ENCODE measurements at regions not wholly inside any gene's neighbourhood (a gene's known extent, or its start where the extent isn't known, plus 50 kb on each side); places are given as distances from the start of the nearest gene placed in this dataset.
A peak's percentile ranks its signal among the peaks of the same experiment; 100 is the strongest.
"Not testable (repeated sequence)": the region's sequence is repeated elsewhere in the genome, so short reads cannot be mapped to it uniquely, and the experiment has no call there.

DNA sequence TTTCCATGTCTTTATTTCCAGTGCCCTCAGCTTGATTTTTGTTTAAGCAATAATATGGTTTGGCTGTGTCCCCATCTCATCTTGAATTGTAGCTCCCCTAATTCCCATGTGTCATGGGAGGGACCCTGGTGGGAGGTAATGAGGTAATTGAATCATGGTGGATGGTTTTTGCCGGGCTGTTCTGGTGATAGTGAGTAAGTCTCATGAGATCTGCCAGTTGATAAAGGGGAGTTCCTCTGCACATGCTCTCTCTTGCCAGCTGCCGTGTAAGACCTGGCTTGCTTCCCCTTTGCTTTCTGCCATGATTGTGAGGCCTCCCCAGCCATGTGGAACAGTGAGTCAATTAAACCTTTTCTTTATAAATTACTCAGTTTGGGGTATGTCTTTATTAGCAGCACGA is 559.6 kb upstream of the ADAMTS5 start:
- TF ChIP-seq POLR2AphosphoS5 (IDR thresholded peaks at IDR 0.05) (no peak), EP300 (IDR thresholded peaks at IDR 0.05) (no peak), POLR2A (IDR thresholded peaks at IDR 0.05) (no peak)
- TF ChIP-seq, protein P1, sequence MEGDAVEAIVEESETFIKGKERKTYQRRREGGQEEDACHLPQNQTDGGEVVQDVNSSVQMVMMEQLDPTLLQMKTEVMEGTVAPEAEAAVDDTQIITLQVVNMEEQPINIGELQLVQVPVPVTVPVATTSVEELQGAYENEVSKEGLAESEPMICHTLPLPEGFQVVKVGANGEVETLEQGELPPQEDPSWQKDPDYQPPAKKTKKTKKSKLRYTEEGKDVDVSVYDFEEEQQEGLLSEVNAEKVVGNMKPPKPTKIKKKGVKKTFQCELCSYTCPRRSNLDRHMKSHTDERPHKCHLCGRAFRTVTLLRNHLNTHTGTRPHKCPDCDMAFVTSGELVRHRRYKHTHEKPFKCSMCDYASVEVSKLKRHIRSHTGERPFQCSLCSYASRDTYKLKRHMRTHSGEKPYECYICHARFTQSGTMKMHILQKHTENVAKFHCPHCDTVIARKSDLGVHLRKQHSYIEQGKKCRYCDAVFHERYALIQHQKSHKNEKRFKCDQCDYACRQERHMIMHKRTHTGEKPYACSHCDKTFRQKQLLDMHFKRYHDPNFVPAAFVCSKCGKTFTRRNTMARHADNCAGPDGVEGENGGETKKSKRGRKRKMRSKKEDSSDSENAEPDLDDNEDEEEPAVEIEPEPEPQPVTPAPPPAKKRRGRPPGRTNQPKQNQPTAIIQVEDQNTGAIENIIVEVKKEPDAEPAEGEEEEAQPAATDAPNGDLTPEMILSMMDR (IDR thresholded peaks at IDR 0.05), result no peak
- Histone ChIP-seq H3K27me3 (no peaks in the 10 kb centered on the region), H3K4me3 (no peak overlapping the region), H3K4me1 (no peaks in the 10 kb centered on the region), H3K9me3 (peaks cover 0 to 7% (median 0%) of the 10 kb centered on the region in 4 donors), H3K36me3 (no peaks in the 10 kb centered on the region), H3K27ac (no peak overlapping the region)
- intact Hi-C loops (cut with DNase I; ENCODE audit: low total_unique reads), result no loop called here
- 75 to 89% (median 80%) methylated on average over 3 of the region's 3 CpGs for WGBS, 5 donors
- no peak for DNase-seq

DNA sequence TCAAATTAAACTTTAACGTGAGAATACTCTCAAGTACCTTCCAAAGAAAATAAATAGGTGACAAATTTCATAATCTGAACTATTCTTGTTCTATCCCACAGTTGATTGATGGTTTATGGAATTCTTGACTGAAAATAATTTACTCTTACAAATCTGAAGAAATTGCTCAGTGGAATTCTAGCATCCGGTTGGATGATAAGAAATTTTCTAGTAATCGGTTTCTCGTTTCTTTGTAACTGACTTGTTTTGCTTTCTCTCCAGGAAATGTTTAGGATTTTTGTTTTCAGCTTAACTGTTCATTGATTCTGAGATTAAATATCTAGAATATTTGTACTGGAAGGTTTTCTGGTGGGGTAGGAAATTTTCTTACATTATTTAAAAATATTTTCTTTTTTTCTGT is 558.9 kb upstream of the ADAMTS5 start:
- Histone ChIP-seq H3K4me3 (no peak overlapping the region), H3K4me1 (no peaks in the 10 kb centered on the region), H3K36me3 (no peaks in the 10 kb centered on the region), H3K9me3 (peaks cover 0 to 11% (median 0%) of the 10 kb centered on the region in 4 donors), H3K27ac (no peak overlapping the region), H3K27me3 (no peaks in the 10 kb centered on the region)
- no peak for DNase-seq
- no peak for TF ChIP-seq POLR2AphosphoS5 (IDR thresholded peaks at IDR 0.05)
- no peak for TF ChIP-seq POLR2A (IDR thresholded peaks at IDR 0.05)
- TF ChIP-seq EP300 (IDR thresholded peaks at IDR 0.05), result no peak
- TF ChIP-seq, protein P1 (IDR thresholded peaks at IDR 0.05), result no peak
- intact Hi-C loops (cut with DNase I; ENCODE audit: low total_unique reads), result no loop called here
- WGBS, 5 donors, result 84 to 89% (median 87%) methylated on average over 4 of the region's 4 CpGs

DNA sequence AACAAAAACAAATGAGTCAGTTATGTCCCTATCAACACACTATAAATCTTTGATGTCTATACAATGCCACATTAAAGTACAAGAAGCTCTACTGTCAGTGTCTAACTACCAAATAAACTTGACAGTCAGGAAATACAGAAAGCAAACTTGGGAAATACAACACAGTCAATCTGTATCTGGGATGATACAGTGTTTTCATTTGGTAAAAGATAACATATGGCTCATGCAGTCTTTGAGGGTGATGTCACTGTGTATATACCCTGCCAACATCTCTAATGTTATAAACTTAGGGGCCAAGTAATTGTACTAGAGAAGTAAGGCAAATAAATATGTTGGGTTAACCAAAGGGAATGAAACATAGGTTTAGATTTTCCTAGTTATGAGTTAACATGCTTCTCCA is 552.5 kb upstream of the ADAMTS5 start:
- intact Hi-C loops (cut with DNase I; ENCODE audit: low total_unique reads), result no loop called here
- no peak overlapping the region for H3K4me3 ChIP-seq
- no peaks in the 10 kb centered on the region for H3K27me3 ChIP-seq
- no peaks in the 10 kb centered on the region for H3K4me1 ChIP-seq
- peak in 1 of 2 donors; percentile 39 for DNase-seq
- H3K9me3 ChIP-seq, result peaks cover 4 to 25% (median 10%) of the 10 kb centered on the region in 4 donors
- TF ChIP-seq POLR2A (IDR thresholded peaks at IDR 0.05), result no peak
- TF ChIP-seq POLR2AphosphoS5 (IDR thresholded peaks at IDR 0.05), result no peak
- no peak for TF ChIP-seq EP300 (IDR thresholded peaks at IDR 0.05)
- TF ChIP-seq, protein P1 (IDR thresholded peaks at IDR 0.05), result no peak
- H3K36me3 ChIP-seq, result no peaks in the 10 kb centered on the region
- no peak overlapping the region for H3K27ac ChIP-seq

DNA sequence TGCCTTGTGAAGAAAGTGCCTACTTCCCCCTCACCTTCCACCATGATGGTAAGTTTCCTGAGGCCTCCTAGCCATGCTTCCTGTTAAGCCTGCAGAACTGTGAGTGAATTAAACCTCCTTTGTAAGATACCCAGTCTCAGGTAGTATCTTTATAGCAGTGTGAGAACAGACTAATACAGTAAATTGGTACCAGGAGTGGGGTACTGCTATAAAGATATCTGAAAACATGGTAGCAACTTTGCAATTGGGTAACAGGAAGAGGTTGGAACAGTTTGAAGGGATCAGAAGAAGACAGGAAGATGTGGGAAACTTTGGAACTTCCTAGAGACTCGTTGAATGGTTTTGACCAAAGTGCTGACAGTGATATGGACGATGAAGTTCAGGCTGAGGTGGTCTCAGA is 550.3 kb upstream of the ADAMTS5 start:
- H3K4me3 ChIP-seq; intact Hi-C loops (cut with DNase I; ENCODE audit: low total_unique reads); DNase-seq; H3K36me3 ChIP-seq; H3K27me3 ChIP-seq; H3K27ac ChIP-seq; H3K4me1 ChIP-seq: not testable (repeated sequence)
- peaks cover 4 to 25% (median 10%) of the 10 kb centered on the region in 4 donors for H3K9me3 ChIP-seq
- 69 to 81% (median 75%) methylated on average over 2 of the region's 2 CpGs for WGBS, 5 donors

DNA sequence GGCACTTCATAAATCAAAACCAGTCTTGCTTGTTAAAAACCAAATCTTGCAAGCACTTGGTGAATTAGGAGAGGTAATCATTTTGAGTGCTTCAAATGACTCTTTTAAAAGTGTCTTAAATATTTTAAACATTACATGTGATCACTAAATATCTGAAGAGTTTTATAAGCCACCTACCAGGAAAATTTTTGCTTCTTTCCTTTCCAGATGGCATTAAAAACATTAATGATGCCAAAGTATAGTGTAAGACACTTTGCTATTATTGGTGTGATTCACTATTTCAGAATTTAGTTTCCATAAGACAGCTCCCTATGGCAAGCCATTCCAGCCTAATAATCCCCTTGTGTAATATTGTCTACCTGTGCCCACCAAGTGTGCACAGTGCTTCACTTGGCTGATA is 548.8 kb upstream of the ADAMTS5 start:
- no peak for TF ChIP-seq POLR2AphosphoS5 (IDR thresholded peaks at IDR 0.05)
- TF ChIP-seq, protein P1 (IDR thresholded peaks at IDR 0.05), result no peak
- no peak for TF ChIP-seq EP300 (IDR thresholded peaks at IDR 0.05)
- TF ChIP-seq POLR2A (IDR thresholded peaks at IDR 0.05), result no peak

More for the DNA sequence above, 548.8 kb upstream of the ADAMTS5 start:
- H3K36me3 ChIP-seq, result no peaks in the 10 kb centered on the region
- H3K27ac ChIP-seq, result no peak overlapping the region
- no peaks in the 10 kb centered on the region for H3K27me3 ChIP-seq
- no peak overlapping the region for H3K4me3 ChIP-seq
- no peaks in the 10 kb centered on the region for H3K4me1 ChIP-seq
- DNase-seq, result no peak
- H3K9me3 ChIP-seq, result peaks cover 4 to 15% (median 10%) of the 10 kb centered on the region in 4 donors
- intact Hi-C loops (cut with DNase I; ENCODE audit: low total_unique reads), result no loop called here
